ENCODE measurements at regions not wholly inside any gene's neighbourhood (a gene's known extent, or its start where the extent isn't known, plus 50 kb on each side); places are given as distances from the start of the nearest gene placed in this dataset.

DNA sequence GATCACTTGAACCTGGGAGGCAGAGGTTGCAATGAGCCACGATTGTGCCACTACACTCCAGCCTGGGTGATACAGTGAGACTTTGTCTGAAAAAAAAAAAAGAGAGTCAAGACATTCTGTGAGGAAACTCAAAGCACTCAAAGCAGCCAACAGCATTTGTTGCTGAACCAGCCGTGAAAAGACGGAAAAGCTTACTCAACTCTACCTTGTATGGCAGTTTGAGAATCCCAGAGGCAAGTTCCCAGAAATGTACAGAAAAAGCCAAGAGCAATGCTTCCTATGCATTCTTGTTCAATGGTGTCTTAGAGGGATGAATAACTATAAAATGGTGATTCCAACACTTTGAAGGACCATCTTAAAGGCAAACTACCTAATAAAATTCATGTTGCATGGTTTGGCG lies 170.2 kb downstream of the HSD17B3 start:
- ChIA-PET CTCF (no interaction called here), POLR2A (no interaction called here)
- no peak for ATAC-seq
- TF ChIP-seq HOXB13 (CRISPR knock-in tag; IDR thresholded peaks at IDR 0.05; ENCODE audit: low read depth) (no peak), POLR2AphosphoS2 (conservative IDR thresholded peaks at IDR 0.05; ENCODE audit: low read length) (no peak), ZNF302 (CRISPR knock-in tag; IDR thresholded peaks at IDR 0.05) (no peak), SMC3 (IDR thresholded peaks at IDR 0.05) (no peak), KDM1A (IDR thresholded peaks at IDR 0.05; ENCODE audit: low read depth) (no peak), CBX8 (IDR thresholded peaks at IDR 0.05) (no peak), FOXS1 (CRISPR knock-in tag; IDR thresholded peaks at IDR 0.05) (no peak), CBX2 (IDR thresholded peaks at IDR 0.05; ENCODE audit: borderline replicate concordance, low read depth) (no peak), TP53 (CRISPR knock-in tag; IDR thresholded peaks at IDR 0.05) (no peak), EHMT2 (IDR thresholded peaks at IDR 0.05; ENCODE audit: low read depth) (no peak), RNF2 (IDR thresholded peaks at IDR 0.05; ENCODE audit: borderline replicate concordance, low read depth) (no peak), CHD2 (IDR thresholded peaks at IDR 0.05; ENCODE audit: low read length, partially characterized antibody) (no peak)
- TF ChIP-seq, protein P1, sequence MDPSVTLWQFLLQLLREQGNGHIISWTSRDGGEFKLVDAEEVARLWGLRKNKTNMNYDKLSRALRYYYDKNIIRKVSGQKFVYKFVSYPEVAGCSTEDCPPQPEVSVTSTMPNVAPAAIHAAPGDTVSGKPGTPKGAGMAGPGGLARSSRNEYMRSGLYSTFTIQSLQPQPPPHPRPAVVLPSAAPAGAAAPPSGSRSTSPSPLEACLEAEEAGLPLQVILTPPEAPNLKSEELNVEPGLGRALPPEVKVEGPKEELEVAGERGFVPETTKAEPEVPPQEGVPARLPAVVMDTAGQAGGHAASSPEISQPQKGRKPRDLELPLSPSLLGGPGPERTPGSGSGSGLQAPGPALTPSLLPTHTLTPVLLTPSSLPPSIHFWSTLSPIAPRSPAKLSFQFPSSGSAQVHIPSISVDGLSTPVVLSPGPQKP (IDR thresholded peaks at IDR 0.05; ENCODE audit: low read depth, low read length), result no peak
- Histone ChIP-seq H3K4me1 (peaks cover 12% of the 10 kb centered on the region), H3K9me3 (no peaks in the 10 kb centered on the region), H3K4me3 (no peak overlapping the region), H3K4me2 (no peak overlapping the region), H3K27ac (no peak overlapping the region)
- WGBS (ENCODE audit: missing lambda C conversion rate), result 86% methylated on average over 4 of the region's 4 CpGs
- FAIRE-seq, result no peak
- no peak for DNase-seq (ENCODE audit: low read depth in 1 of 2, low spot score in 1 of 2)

DNA sequence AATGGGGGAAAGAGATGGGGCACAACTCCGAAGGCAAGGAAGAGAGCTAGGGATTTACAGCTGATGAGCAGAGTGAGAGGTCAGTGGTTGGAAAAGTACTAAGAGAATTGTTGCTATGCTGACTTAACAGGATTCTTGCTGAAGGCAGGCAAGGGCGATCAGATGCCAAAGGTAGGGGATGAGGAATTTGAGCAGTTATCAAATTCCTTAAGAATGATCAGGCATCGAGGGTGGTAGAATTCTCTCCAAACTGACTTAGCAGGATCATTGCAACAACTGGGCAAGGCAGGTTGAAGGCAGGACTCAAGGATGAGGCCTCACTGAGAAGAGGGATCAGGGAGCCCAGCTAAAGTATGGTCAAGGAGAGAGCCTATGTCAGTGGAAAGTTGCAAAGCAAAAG lies 171.0 kb downstream of the HSD17B3 start:
- TF ChIP-seq EP300 (IDR thresholded peaks at IDR 0.05), result no peak
- TF ChIP-seq, protein P2, sequence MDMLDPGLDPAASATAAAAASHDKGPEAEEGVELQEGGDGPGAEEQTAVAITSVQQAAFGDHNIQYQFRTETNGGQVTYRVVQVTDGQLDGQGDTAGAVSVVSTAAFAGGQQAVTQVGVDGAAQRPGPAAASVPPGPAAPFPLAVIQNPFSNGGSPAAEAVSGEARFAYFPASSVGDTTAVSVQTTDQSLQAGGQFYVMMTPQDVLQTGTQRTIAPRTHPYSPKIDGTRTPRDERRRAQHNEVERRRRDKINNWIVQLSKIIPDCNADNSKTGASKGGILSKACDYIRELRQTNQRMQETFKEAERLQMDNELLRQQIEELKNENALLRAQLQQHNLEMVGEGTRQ (IDR thresholded peaks at IDR 0.05), result no peak
- TF ChIP-seq, protein P3, sequence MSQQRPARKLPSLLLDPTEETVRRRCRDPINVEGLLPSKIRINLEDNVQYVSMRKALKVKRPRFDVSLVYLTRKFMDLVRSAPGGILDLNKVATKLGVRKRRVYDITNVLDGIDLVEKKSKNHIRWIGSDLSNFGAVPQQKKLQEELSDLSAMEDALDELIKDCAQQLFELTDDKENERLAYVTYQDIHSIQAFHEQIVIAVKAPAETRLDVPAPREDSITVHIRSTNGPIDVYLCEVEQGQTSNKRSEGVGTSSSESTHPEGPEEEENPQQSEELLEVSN (IDR thresholded peaks at IDR 0.05; ENCODE audit: borderline replicate concordance, low read depth), result no peak
- Histone ChIP-seq H3K4me2 (no peak overlapping the region), H3K27ac (no peak overlapping the region), H3K4me3 (no peak overlapping the region), H3K4me1 (peaks cover 12% of the 10 kb centered on the region), H3K9me3 (no peaks in the 10 kb centered on the region)
- no peak for DNase-seq (ENCODE audit: low read depth in 1 of 2, low spot score in 1 of 2)
- POLR2A ChIA-PET, result no interaction called here
- CTCF ChIA-PET, result no interaction called here
- 77% methylated on average over 3 of the region's 3 CpGs for WGBS (ENCODE audit: missing lambda C conversion rate)
- ATAC-seq, result no peak
- no peak for FAIRE-seq

DNA sequence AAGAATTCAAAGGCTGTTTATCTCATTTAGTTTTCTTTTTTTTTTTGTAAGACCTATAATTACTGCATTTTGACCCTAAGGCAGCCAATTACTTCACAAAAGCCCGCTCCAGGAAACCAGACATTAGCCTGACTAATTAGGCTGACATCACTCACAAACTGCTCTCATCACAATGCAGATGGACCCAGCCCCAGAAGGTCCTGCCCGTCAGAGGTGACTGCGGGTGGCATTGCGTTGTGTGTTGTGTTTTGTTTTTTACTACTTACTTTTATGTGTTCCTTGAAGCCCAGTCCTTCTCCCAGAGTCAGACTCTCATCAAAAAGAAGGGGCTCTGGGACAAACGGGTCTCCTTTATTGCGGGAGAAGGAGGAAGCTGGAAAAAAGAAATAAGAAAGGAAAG lies 172.2 kb downstream of the HSD17B3 start:
- ATAC-seq, result no peak
- no peak overlapping the region for H3K4me3 ChIP-seq
- POLR2A ChIA-PET, result no interaction called here
- no peaks in the 10 kb centered on the region for H3K9me3 ChIP-seq
- peaks cover 2% of the 10 kb centered on the region; the same call in 1 of the 3 replicates for H3K4me1 ChIP-seq
- CTCF ChIA-PET, result interaction anchor here (0.8 kb wide), 1 partner anchor 14 kb away, joined by 3 read pairs; no protein-coding TSS in a partner anchor
- TF ChIP-seq KDM1A (IDR thresholded peaks at IDR 0.05; ENCODE audit: low read depth) (no peak), TFCP2L1 (CRISPR knock-in tag; IDR thresholded peaks at IDR 0.05) (no peak)
- no peak for FAIRE-seq
- H3K27ac ChIP-seq, result no peak overlapping the region
- DNase-seq (ENCODE audit: low read depth in 1 of 2, low spot score in 1 of 2), result no peak
- WGBS (ENCODE audit: missing lambda C conversion rate), result 84% methylated on average over 6 of the region's 6 CpGs
- no peak overlapping the region for H3K4me2 ChIP-seq

DNA sequence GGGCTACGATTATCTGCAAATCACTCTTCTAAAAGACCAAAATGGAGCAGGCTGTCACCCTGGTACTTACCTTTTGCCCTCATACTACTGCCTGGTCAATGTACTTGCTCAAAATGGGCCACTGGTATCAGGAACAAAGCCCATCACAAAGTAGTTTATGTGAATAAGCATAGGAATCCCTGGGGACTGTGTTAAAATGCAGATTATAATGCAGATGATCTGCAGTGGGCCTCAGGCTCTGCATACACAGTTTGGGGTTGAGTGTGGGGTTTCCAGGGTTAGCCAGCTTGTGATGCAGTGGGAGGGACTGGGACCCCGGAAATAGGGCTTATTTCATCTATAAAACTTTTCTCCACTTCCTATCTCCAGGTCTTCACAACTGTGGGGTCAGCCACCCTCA lies 173.1 kb downstream of the HSD17B3 start:
- POLR2A ChIA-PET, result no interaction called here
- CTCF ChIA-PET, result interaction anchor here (0.8 to 1.4 kb wide), 3 partner anchors 9 to 17 kb away, joined by 3 read pairs; no protein-coding TSS in a partner anchor
- Histone ChIP-seq H3K4me3 (no peak overlapping the region), H3K9me3 (no peaks in the 10 kb centered on the region), H3K4me1 (no peaks in the 10 kb centered on the region), H3K27ac (no peak overlapping the region), H3K4me2 (no peak overlapping the region)
- ATAC-seq (no peak), DNase-seq (ENCODE audit: low read depth in 1 of 2, low spot score in 1 of 2) (no peak), FAIRE-seq (no peak)
- 44% methylated on average over 2 of the region's 2 CpGs for WGBS (ENCODE audit: missing lambda C conversion rate)
- TF ChIP-seq CBX8 (IDR thresholded peaks at IDR 0.05) (no peak), JUN (IDR thresholded peaks at IDR 0.05) (no peak), KDM5A (IDR thresholded peaks at IDR 0.05) (no peak), FOSB (CRISPR knock-in tag; IDR thresholded peaks at IDR 0.05) (no peak), NR3C1 (IDR thresholded peaks at IDR 0.05) (no peak), HDAC2 (IDR thresholded peaks at IDR 0.05) (no peak), JUNB (IDR thresholded peaks at IDR 0.05) (no peak), RCOR1 (IDR thresholded peaks at IDR 0.05; ENCODE audit: low read depth, low read length) (no peak), HOXB13 (CRISPR knock-in tag; IDR thresholded peaks at IDR 0.05; ENCODE audit: low read depth) (no peak)
- TF ChIP-seq, protein P4, sequence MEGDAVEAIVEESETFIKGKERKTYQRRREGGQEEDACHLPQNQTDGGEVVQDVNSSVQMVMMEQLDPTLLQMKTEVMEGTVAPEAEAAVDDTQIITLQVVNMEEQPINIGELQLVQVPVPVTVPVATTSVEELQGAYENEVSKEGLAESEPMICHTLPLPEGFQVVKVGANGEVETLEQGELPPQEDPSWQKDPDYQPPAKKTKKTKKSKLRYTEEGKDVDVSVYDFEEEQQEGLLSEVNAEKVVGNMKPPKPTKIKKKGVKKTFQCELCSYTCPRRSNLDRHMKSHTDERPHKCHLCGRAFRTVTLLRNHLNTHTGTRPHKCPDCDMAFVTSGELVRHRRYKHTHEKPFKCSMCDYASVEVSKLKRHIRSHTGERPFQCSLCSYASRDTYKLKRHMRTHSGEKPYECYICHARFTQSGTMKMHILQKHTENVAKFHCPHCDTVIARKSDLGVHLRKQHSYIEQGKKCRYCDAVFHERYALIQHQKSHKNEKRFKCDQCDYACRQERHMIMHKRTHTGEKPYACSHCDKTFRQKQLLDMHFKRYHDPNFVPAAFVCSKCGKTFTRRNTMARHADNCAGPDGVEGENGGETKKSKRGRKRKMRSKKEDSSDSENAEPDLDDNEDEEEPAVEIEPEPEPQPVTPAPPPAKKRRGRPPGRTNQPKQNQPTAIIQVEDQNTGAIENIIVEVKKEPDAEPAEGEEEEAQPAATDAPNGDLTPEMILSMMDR (IDR thresholded peaks at IDR 0.05), result no peak
